OCI-LY7 (cell line): ENCODE measurements at regions not wholly inside any gene's neighbourhood (a gene's known extent, or its start where the extent isn't known, plus 50 kb on each side); places are given as distances from the start of the nearest gene placed in this dataset.
A peak's percentile ranks its signal among the peaks of the same experiment; 100 is the strongest.

Experiments used
- BruUV-seq: library from RNA; stranded (reverse); fragments of 400-500 nt; replicated peaks from 2 replicates; lab custom pipeline; 2021; lab: Mats Ljungman, UMichigan
- CTCF ChIA-PET: fragments of 300-600 bp; sonication (Branson Sonifier 250); formaldehyde crosslinking; loops from one replicate; lab custom pipeline; 2022; ENCODE audit warnings: antibody characterized with exemption; ENCODE audit not compliant: unreplicated experiment; lab: Charles Lee
- POLR2A ChIA-PET: fragments of 300-600 bp; sonication (Branson Sonifier 250); formaldehyde crosslinking; loops from one replicate; lab custom pipeline; 2022; ENCODE audit warnings: antibody characterized with exemption; lab: Charles Lee
- DNase-seq: peaks from one replicate; pipeline ENCODE4 v3.0.0-alpha.2; 2015; ENCODE audit warnings: low spot score
- H2AFZ ChIP-seq: fragments of 200-600 bp; sonication (generic), shearing (Covaris generic); 2 replicates; pipeline ENCODE4 v1.6.1; 2014; ENCODE audit warnings: mild to moderate bottlenecking, antibody characterized with exemption, low read length, moderate library complexity
- H3K27ac ChIP-seq: fragments of 200-600 bp; sonication (generic); 2 replicates; pipeline ENCODE4 v1.5.1; 2014; ENCODE audit warnings: mixed run types, low read depth, mild to moderate bottlenecking, moderate library complexity, low read length, inconsistent platforms; ENCODE audit not compliant: poor library complexity, severe bottlenecking
- H3K36me3 ChIP-seq: fragments of 200-600 bp; sonication (generic); 2 replicates; pipeline ENCODE4 v1.6.1; 2014; ENCODE audit warnings: mild to moderate bottlenecking, antibody characterized with exemption, low read length, moderate library complexity, mixed read lengths; ENCODE audit not compliant: insufficient read depth
- H3K4me1 ChIP-seq: fragments of 200-600 bp; sonication (generic); 2 replicates; pipeline ENCODE4 v1.5.1; 2014; ENCODE audit warnings: mild to moderate bottlenecking, low read length; ENCODE audit not compliant: insufficient read depth, poor library complexity, severe bottlenecking
- H3K4me2 ChIP-seq: fragments of 200-600 bp; sonication (generic); 2 replicates; pipeline ENCODE4 v1.6.1; 2014; ENCODE audit warnings: mild to moderate bottlenecking, low read length
- H3K4me3 ChIP-seq: fragments of 200-600 bp; sonication (generic); 2 replicates; pipeline ENCODE4 v1.5.1; 2014; ENCODE audit warnings: mild to moderate bottlenecking, low read depth, low read length; ENCODE audit not compliant: poor library complexity, severe bottlenecking
- H3K79me2 ChIP-seq: fragments of 200-600 bp; sonication (generic); 2 replicates; pipeline ENCODE4 v1.6.1; 2016; ENCODE audit warnings: low read depth, mild to moderate bottlenecking, low read length, moderate library complexity, mixed read lengths; ENCODE audit not compliant: insufficient read depth
- H3K9me2 ChIP-seq: fragments of 200-600 bp; sonication (generic); 2 replicates; pipeline ENCODE4 v1.6.1; 2016; ENCODE audit warnings: mild to moderate bottlenecking, low read length, mixed read lengths; ENCODE audit not compliant: insufficient read depth
- H3K9me3 ChIP-seq: fragments of 200-600 bp; sonication (generic); 2 replicates; pipeline ENCODE4 v1.6.1; 2014; ENCODE audit warnings: mild to moderate bottlenecking, mixed run types, low read length, mixed read lengths
- H4K20me1 ChIP-seq: fragments of 200-600 bp; sonication (generic); 2 replicates; pipeline ENCODE4 v1.6.1; 2014; ENCODE audit warnings: mild to moderate bottlenecking, antibody characterized with exemption, low read length, moderate library complexity, mixed read lengths; ENCODE audit not compliant: insufficient read depth
- CTCF ChIP-seq: fragments of 200-600 bp; sonication (generic); conservative IDR thresholded peaks from 2 replicates; pipeline ENCODE4 v1.5.1; 2014; ENCODE audit warnings: mild to moderate bottlenecking, antibody characterized with exemption, low read length, moderate library complexity, mixed read lengths
- EZH2phosphoT487 ChIP-seq: fragments of 200-600 bp; sonication (generic); IDR thresholded peaks from 2 replicates; pipeline ENCODE4 v1.6.1; 2018; ENCODE audit warnings: low read depth, borderline replicate concordance, mild to moderate bottlenecking, mixed run types, antibody characterized with exemption, low read length, moderate library complexity, mixed read lengths
- intact Hi-C: fragments of 100-400 bp; cut with micrococcal nuclease; formaldehyde crosslinking; loops from one replicate; pipeline ENCODE4 v1.10.0; 2022; ENCODE audit not compliant: unreplicated experiment

- intact Hi-C loops: loop anchor here (10.0 kb wide), 1 partner anchor 196 kb away; no protein-coding TSS in a partner anchor
- Histone ChIP-seq H3K36me3 (no peaks in the 10 kb centered on the region), H4K20me1 (no peaks in the 10 kb centered on the region), H2AFZ (no peak overlapping the region), H3K4me1 (no peaks in the 10 kb centered on the region), H3K4me3 (no peak overlapping the region), H3K79me2 (no peaks in the 10 kb centered on the region), H3K9me3 (no peaks in the 10 kb centered on the region), H3K27ac (no peak overlapping the region), H3K4me2 (no peak overlapping the region), H3K9me2 (no peaks in the 10 kb centered on the region)
- BruUV-seq: no TSS peak
- POLR2A ChIA-PET: no interaction called here
- peak; percentile 42 for TF ChIP-seq CTCF
- TF ChIP-seq EZH2phosphoT487: no peak
- DNase-seq: no peak
- CTCF ChIA-PET: no interaction called here
These were observed 53.6 kb upstream of the TMCO5A start for GRCh38 chr15:37880835-37881153.

- H3K79me2 ChIP-seq: no peaks in the 10 kb centered on the region
- no peak overlapping the region for H3K4me2 ChIP-seq
- no peaks in the 10 kb centered on the region for H3K36me3 ChIP-seq
- H3K27ac ChIP-seq: no peak overlapping the region
- TF ChIP-seq CTCF (no peak), EZH2phosphoT487 (no peak)
- no peak for DNase-seq
- H4K20me1 ChIP-seq: no peaks in the 10 kb centered on the region
- intact Hi-C loops: loop anchor here (10.0 kb wide), 1 partner anchor 197 kb away; no protein-coding TSS in a partner anchor
- ChIA-PET CTCF (interaction anchor here (0.5 kb wide), 1 partner anchor 16 kb away, joined by 4 read pairs; no protein-coding TSS in a partner anchor), POLR2A (interaction anchor here (0.6 kb wide), 1 partner anchor 804 kb away, joined by 3 read pairs; no protein-coding TSS in a partner anchor)
- H3K9me2 ChIP-seq: no peaks in the 10 kb centered on the region
- H3K4me1 ChIP-seq: no peaks in the 10 kb centered on the region
- BruUV-seq: no TSS peak
- H3K9me3 ChIP-seq: no peaks in the 10 kb centered on the region
- no peak overlapping the region for H2AFZ ChIP-seq
- H3K4me3 ChIP-seq: no peak overlapping the region
These were observed 53.0 kb upstream of the TMCO5A start for GRCh38 chr15:37881237-37882013.

GRCh38 chr15:37882640-37883039, 51.8 kb upstream of the TMCO5A start:
- TF ChIP-seq CTCF: no peak
- no peak for TF ChIP-seq EZH2phosphoT487
- no peak overlapping the region for H3K27ac ChIP-seq
- H3K4me1 ChIP-seq: no peaks in the 10 kb centered on the region
- no peak for DNase-seq
- no peaks in the 10 kb centered on the region for H3K9me2 ChIP-seq
- H3K36me3 ChIP-seq: no peaks in the 10 kb centered on the region
- H2AFZ ChIP-seq: no peak overlapping the region
- H3K79me2 ChIP-seq: no peaks in the 10 kb centered on the region
- no peaks in the 10 kb centered on the region for H4K20me1 ChIP-seq
- intact Hi-C loops: loop anchor here (10.0 kb wide), 1 partner anchor 198 kb away; no protein-coding TSS in a partner anchor
- ChIA-PET POLR2A (interaction anchor here (0.9 kb wide), 1 partner anchor 10 kb away, joined by 3 read pairs; no protein-coding TSS in a partner anchor), CTCF (no interaction called here)
- BruUV-seq: no TSS peak
- no peak overlapping the region for H3K4me2 ChIP-seq
- no peaks in the 10 kb centered on the region for H3K9me3 ChIP-seq
- H3K4me3 ChIP-seq: no peak overlapping the region
